GM12878 (cell line): ENCODE measurements at regions not wholly inside any gene's neighbourhood (a gene's known extent, or its start where the extent isn't known, plus 50 kb on each side); places are given as distances from the start of the nearest gene placed in this dataset.

Experiments used
- ATAC-seq: fragments of 200-7000 bp; cut with Tn5 transposase; 3 replicates; pipeline ENCODE4 v1.9.1; 2020; ENCODE audit warnings: mild to moderate bottlenecking, moderate library complexity
- BruUV-seq: library from RNA; stranded (reverse); fragments of 400-500 nt; replicated peaks from 2 replicates; lab custom pipeline; 2021; lab: Mats Ljungman, UMichigan
- CTCF ChIA-PET: fragments of 300-600 bp; sonication (Branson Sonifier 250); formaldehyde crosslinking; extraction: SDS; loops from one replicate; lab custom pipeline; 2021; ENCODE audit warnings: inconsistent platforms; lab: Yijun Ruan, JAX
- POLR2A ChIA-PET: fragments of 350-600 bp; formaldehyde crosslinking; extraction: SDS; loops from one replicate; lab custom pipeline; 2021; ENCODE audit warnings: inconsistent platforms; lab: Charles Lee
- RAD21 ChIA-PET: fragments of 300-600 bp; sonication (Branson Sonifier 250); formaldehyde crosslinking; loops from one replicate; lab custom pipeline; 2023; ENCODE audit warnings: antibody characterized with exemption; ENCODE audit not compliant: unreplicated experiment; lab: Charles Lee
- SMC1A ChIA-PET: fragments of 300-600 bp; sonication (Branson Sonifier 250); formaldehyde crosslinking; loops from one replicate; lab custom pipeline; 2023; ENCODE audit not compliant: unreplicated experiment, uncharacterized antibody; lab: Charles Lee
- DNase-seq: peaks from one replicate; pipeline ENCODE4 v3.0.0-alpha.2; 2011; ENCODE audit warnings: low read depth, low spot score
- FAIRE-seq: peaks from 3 replicates; lab custom pipeline; 2011; peaks lifted over from hg19 to GRCh38; lab: Jason Lieb, UNC
- H2AFZ ChIP-seq: 2 replicates; pipeline ENCODE4 v1.6.0; 2011; ENCODE audit warnings: low read depth, low read length, control low read depth; ENCODE audit not compliant: control insufficient read depth
- H3K27ac ChIP-seq: 2 replicates; pipeline ENCODE4 v1.5.1; 2011; ENCODE audit warnings: control low read depth; ENCODE audit not compliant: control insufficient read depth, insufficient read depth
- H3K27me3 ChIP-seq, 2 experiments: replicated peaks in 1 of 2; 2 replicates each; pipeline versions ENCODE4 v1.6.0 to v1.6.1; 2011; ENCODE audit warnings: low read length in 1 of 2; ENCODE audit not compliant: control insufficient read depth in 2 of 2, insufficient read depth in 2 of 2
- H3K36me3 ChIP-seq, 2 experiments: 2 replicates each; pipeline ENCODE4 v1.5.1; 2011; ENCODE audit warnings: low read length in 1 of 2; ENCODE audit not compliant: control insufficient read depth in 2 of 2, insufficient read depth in 2 of 2
- H3K4me1 ChIP-seq: 2 replicates; pipeline ENCODE4 v1.6.1; 2011; ENCODE audit warnings: mild to moderate bottlenecking, low read length, moderate library complexity, mixed read lengths; ENCODE audit not compliant: control insufficient read depth, insufficient read depth
- H3K4me2 ChIP-seq: 2 replicates; pipeline ENCODE4 v1.6.0; 2011; ENCODE audit warnings: control low read depth; ENCODE audit not compliant: control insufficient read depth, insufficient read depth
- H3K4me3 ChIP-seq: fragments of 200-600 bp; sonication (generic); 2 replicates; pipeline ENCODE4 v1.5.1; 2016
- H3K79me2 ChIP-seq: 2 replicates; pipeline ENCODE4 v1.6.0; 2011; ENCODE audit warnings: low read length; ENCODE audit not compliant: control insufficient read depth, insufficient read depth
- H3K9ac ChIP-seq: 2 replicates; pipeline ENCODE4 v1.8.0; 2011; ENCODE audit warnings: low read length, control low read depth, mixed read lengths; ENCODE audit not compliant: control insufficient read depth, insufficient read depth
- H3K9me3 ChIP-seq: replicated peaks from 3 replicates; pipeline ENCODE4 v1.5.1; 2011; ENCODE audit warnings: mild to moderate bottlenecking, low read length; ENCODE audit not compliant: control insufficient read depth, insufficient read depth
- H4K20me1 ChIP-seq: 2 replicates; pipeline ENCODE4 v1.6.0; 2011; ENCODE audit not compliant: control insufficient read depth, insufficient read depth
- CBX5 ChIP-seq: sonication (generic); IDR thresholded peaks from 2 replicates; pipeline ENCODE4 v1.6.1; 2016; ENCODE audit warnings: low read depth, moderate library complexity, mild to moderate bottlenecking, inconsistent platforms
- IKZF1 ChIP-seq: fragments of 450-650 bp; conservative IDR thresholded peaks from 2 replicates; pipeline ENCODE4 v1.6.1; 2017; ENCODE audit warnings: antibody characterized with exemption, mild to moderate bottlenecking
- IRF4 ChIP-seq: IDR thresholded peaks from 2 replicates; pipeline ENCODE4 v1.6.1; 2011; ENCODE audit warnings: low read depth, low read length
- KLF5 ChIP-seq: fragments of 450-650 bp; IDR thresholded peaks from 2 replicates; pipeline ENCODE4 v1.6.1; 2014; ENCODE audit warnings: mild to moderate bottlenecking; ENCODE audit not compliant: partially characterized antibody
- MTA2 ChIP-seq: fragments of 450-650 bp; IDR thresholded peaks from 2 replicates; pipeline ENCODE4 v1.6.1; 2016; ENCODE audit warnings: low read depth, mild to moderate bottlenecking, moderate library complexity
- PML ChIP-seq: IDR thresholded peaks from 2 replicates; pipeline ENCODE4 v1.6.1; 2012; ENCODE audit warnings: low read length, inconsistent platforms
- TAF1 ChIP-seq: IDR thresholded peaks from 2 replicates; pipeline ENCODE4 v1.6.1; 2011; ENCODE audit warnings: mild to moderate bottlenecking, low read depth, low read length, borderline replicate concordance
- USF1 ChIP-seq: IDR thresholded peaks from 2 replicates; pipeline ENCODE4 v1.6.1; 2011; ENCODE audit warnings: borderline replicate concordance, low read depth, mild to moderate bottlenecking, moderate library complexity, mixed read lengths, low read length; ENCODE audit not compliant: insufficient read depth; ENCODE audit errors: extremely low read length
- YBX1 ChIP-seq: fragments of 450-650 bp; IDR thresholded peaks from 2 replicates; pipeline ENCODE4 v1.6.1; 2016; ENCODE audit warnings: antibody characterized with exemption
- ZBED1 ChIP-seq: IDR thresholded peaks from 2 replicates; pipeline ENCODE4 v1.6.1; 2016; ENCODE audit warnings: borderline replicate concordance
- WGBS: methylation state at CpG from one replicate; pipeline ENCODE4 v1.1.6; 2016; ENCODE audit warnings: low lambda C conversion rate; ENCODE audit not compliant: insufficient replicate concordance, insufficient coverage; ENCODE audit errors: missing lambda C conversion rate; 5-methylcytosine and 5-hydroxymethylcytosine counted together
- in situ Hi-C: fragments of 300-500 bp; cut with MboI; formaldehyde crosslinking; loops from 9 replicates; pipeline ENCODE4 v1.14.3; 2018; ENCODE audit warnings: mixed read lengths
- intact Hi-C: fragments of 100-400 bp; cut with micrococcal nuclease; formaldehyde crosslinking; loops from one replicate; pipeline ENCODE4 v1.14.2; 2022; ENCODE audit not compliant: unreplicated experiment
- TF ChIP-seq, protein P1 (sequence below): IDR thresholded peaks from 2 replicates; pipeline ENCODE4 v1.6.1; 2011; ENCODE audit warnings: low read depth, low read length, improper control_type of control experiment, borderline replicate concordance
- TF ChIP-seq, protein P2 (sequence below), 3 experiments: IDR thresholded peaks in 2 of 3; conservative IDR thresholded peaks in 1 of 3; 2 replicates each; pipeline ENCODE4 v1.5.1; 2011; ENCODE audit warnings: low read depth in 3 of 3, low read length in 3 of 3, mild to moderate bottlenecking in 3 of 3, control low read depth in 2 of 3, moderate library complexity in 2 of 3, inconsistent platforms in 1 of 3, mixed read lengths in 1 of 3; ENCODE audit not compliant: control insufficient read depth in 2 of 3, insufficient read depth in 1 of 3; ENCODE audit errors: extremely low read depth in 1 of 3
- TF ChIP-seq, protein P3 (sequence below): fragments of 450-650 bp; formaldehyde crosslinking; IDR thresholded peaks from 2 replicates; pipeline ENCODE4 v1.4.0; 2022; ENCODE audit warnings: mild to moderate bottlenecking, moderate library complexity

DNA sequence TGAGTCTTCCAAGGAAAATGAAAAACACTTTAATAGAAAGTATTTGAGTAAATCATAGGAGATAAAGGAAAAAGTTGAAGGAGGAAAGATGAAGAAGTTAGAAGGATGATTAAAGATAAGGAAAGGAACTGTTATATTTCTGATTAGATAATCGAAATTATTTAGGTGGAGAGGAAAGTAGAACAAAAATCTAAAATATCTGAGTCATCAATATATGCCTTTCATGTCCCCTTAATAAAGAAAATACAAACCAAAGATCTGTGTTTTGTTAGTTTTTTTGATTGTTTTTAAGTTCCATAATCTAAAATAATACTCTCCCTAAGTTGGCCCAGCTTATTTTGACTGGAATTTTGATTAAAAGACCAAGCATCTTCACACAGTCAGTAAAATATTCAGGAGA lies 412.9 kb upstream of the DDX18 start:
- ChIA-PET RAD21 (no interaction called here), CTCF (no interaction called here), POLR2A (no interaction called here), SMC1A (no interaction called here)
- no peak for FAIRE-seq
- no peak for ATAC-seq
- no peak for DNase-seq
- in situ Hi-C loops, result no loop called here
- H3K4me1 ChIP-seq, result no peaks in the 10 kb centered on the region
- H3K36me3 ChIP-seq, result no peaks in the 10 kb centered on the region
- H3K79me2 ChIP-seq, result no peaks in the 10 kb centered on the region
- H3K27me3 ChIP-seq, result no peaks in the 10 kb centered on the region
- H4K20me1 ChIP-seq, result no peaks in the 10 kb centered on the region
- TF ChIP-seq, protein P1, sequence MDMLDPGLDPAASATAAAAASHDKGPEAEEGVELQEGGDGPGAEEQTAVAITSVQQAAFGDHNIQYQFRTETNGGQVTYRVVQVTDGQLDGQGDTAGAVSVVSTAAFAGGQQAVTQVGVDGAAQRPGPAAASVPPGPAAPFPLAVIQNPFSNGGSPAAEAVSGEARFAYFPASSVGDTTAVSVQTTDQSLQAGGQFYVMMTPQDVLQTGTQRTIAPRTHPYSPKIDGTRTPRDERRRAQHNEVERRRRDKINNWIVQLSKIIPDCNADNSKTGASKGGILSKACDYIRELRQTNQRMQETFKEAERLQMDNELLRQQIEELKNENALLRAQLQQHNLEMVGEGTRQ, result no peak
- TF ChIP-seq USF1, result no peak
- TF ChIP-seq, protein P2, sequence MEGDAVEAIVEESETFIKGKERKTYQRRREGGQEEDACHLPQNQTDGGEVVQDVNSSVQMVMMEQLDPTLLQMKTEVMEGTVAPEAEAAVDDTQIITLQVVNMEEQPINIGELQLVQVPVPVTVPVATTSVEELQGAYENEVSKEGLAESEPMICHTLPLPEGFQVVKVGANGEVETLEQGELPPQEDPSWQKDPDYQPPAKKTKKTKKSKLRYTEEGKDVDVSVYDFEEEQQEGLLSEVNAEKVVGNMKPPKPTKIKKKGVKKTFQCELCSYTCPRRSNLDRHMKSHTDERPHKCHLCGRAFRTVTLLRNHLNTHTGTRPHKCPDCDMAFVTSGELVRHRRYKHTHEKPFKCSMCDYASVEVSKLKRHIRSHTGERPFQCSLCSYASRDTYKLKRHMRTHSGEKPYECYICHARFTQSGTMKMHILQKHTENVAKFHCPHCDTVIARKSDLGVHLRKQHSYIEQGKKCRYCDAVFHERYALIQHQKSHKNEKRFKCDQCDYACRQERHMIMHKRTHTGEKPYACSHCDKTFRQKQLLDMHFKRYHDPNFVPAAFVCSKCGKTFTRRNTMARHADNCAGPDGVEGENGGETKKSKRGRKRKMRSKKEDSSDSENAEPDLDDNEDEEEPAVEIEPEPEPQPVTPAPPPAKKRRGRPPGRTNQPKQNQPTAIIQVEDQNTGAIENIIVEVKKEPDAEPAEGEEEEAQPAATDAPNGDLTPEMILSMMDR (IDR thresholded peaks at IDR 0.05 in 2 of 3, conservative IDR thresholded peaks at IDR 0.05 in 1 of 3; ENCODE audit: control insufficient read depth in 2 of 3, extremely low read depth in 1 of 3, insufficient read depth in 1 of 3, low read depth in 3 of 3, low read length in 3 of 3), result no peak
- no peak for TF ChIP-seq IRF4
- TF ChIP-seq KLF5, result no peak
- TF ChIP-seq PML, result no peak
- no peak for TF ChIP-seq TAF1
- TF ChIP-seq CBX5, result no peak
- TF ChIP-seq, protein P3, sequence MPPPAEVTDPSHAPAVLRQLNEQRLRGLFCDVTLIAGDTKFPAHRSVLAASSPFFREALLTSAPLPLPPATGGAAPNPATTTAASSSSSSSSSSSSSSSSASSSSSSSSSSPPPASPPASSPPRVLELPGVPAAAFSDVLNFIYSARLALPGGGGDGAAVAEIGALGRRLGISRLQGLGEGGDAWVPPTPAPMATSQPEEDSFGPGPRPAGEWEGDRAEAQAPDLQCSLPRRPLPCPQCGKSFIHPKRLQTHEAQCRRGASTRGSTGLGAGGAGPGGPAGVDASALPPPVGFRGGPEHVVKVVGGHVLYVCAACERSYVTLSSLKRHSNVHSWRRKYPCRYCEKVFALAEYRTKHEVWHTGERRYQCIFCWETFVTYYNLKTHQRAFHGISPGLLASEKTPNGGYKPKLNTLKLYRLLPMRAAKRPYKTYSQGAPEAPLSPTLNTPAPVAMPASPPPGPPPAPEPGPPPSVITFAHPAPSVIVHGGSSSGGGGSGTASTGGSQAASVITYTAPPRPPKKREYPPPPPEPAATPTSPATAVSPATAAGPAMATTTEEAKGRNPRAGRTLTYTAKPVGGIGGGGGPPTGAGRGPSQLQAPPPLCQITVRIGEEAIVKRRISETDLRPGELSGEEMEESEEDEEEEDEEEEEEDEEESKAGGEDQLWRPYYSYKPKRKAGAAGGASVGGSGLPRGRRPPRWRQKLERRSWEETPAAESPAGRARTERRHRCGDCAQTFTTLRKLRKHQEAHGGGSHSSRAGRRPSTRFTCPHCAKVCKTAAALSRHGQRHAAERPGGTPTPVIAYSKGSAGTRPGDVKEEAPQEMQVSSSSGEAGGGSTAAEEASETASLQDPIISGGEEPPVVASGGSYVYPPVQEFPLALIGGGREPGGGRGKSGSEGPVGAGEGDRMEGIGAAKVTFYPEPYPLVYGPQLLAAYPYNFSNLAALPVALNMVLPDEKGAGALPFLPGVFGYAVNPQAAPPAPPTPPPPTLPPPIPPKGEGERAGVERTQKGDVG, result no peak
- no peak for TF ChIP-seq YBX1
- no peak for TF ChIP-seq IKZF1
- TF ChIP-seq MTA2, result no peak
- TF ChIP-seq ZBED1, result no peak
- intact Hi-C loops, result no loop called here
- no TSS peak for BruUV-seq
- H3K9me3 ChIP-seq, result no peaks in the 10 kb centered on the region
- no peak overlapping the region for H3K4me2 ChIP-seq
- no peak overlapping the region for H3K4me3 ChIP-seq
- H3K27ac ChIP-seq, result no peak overlapping the region
- no peak overlapping the region for H2AFZ ChIP-seq
- no peak overlapping the region for H3K9ac ChIP-seq
- WGBS, result 0% methylated on average over 1 of the region's 1 CpG
